GM21529 (cell line): ENCODE measurements at regions not wholly inside any gene's neighbourhood (a gene's known extent, or its start where the extent isn't known, plus 50 kb on each side); places are given as distances from the start of the nearest gene placed in this dataset.
"Not testable (repeated sequence)": the region's sequence is repeated elsewhere in the genome, so short reads cannot be mapped to it uniquely, and the experiment has no call there.

Experiments
- ATAC-seq: cut with Tn5 transposase; IDR thresholded peaks from one replicate; pipeline ENCODE4 v1.9.1; 2021; ENCODE audit not compliant: unreplicated experiment

GRCh38 chr5:138649316-138649720 is 74.1 kb upstream of the HSPA9 start:
- ATAC-seq, result peak; percentile 47

GRCh38 chr5:138648841-138649240 is 73.6 kb upstream of the HSPA9 start:
- ATAC-seq, result no peak

- no peak for ATAC-seq
Measured at GRCh38 chr5:138647794-138648410, 72.7 kb upstream of the HSPA9 start.

- ATAC-seq, result no peak
Measured at GRCh38 chr5:138647261-138647788, 72.1 kb upstream of the HSPA9 start.

GRCh38 chr5:138646671-138647070 is 71.5 kb upstream of the HSPA9 start:
- ATAC-seq, result no peak

GRCh38 chr5:138645778-138646575 is 70.8 kb upstream of the HSPA9 start:
- ATAC-seq, result no peak

GRCh38 chr5:138643040-138643791 is 68.0 kb upstream of the HSPA9 start:
- no peak for ATAC-seq

- no peak for ATAC-seq
Measured at GRCh38 chr5:138641547-138642298, 66.5 kb upstream of the HSPA9 start.

GRCh38 chr5:138640646-138641254 is 65.5 kb upstream of the HSPA9 start:
- ATAC-seq, result no peak

- no peak for ATAC-seq
Measured at GRCh38 chr5:138640138-138640537, 64.9 kb upstream of the HSPA9 start.

GRCh38 chr5:138639326-138639725 is 64.1 kb upstream of the HSPA9 start:
- no peak for ATAC-seq

GRCh38 chr5:138637256-138637655 is 62.1 kb upstream of the HSPA9 start:
- ATAC-seq, result no peak

- ATAC-seq, result no peak
Measured at GRCh38 chr5:138636398-138636944, 61.3 kb upstream of the HSPA9 start.

GRCh38 chr5:138635708-138636107 is 60.5 kb upstream of the HSPA9 start:
- ATAC-seq, result no peak

GRCh38 chr5:138635265-138635664 is 60.1 kb upstream of the HSPA9 start:
- ATAC-seq, result no peak

GRCh38 chr5:138634804-138635203 is 59.6 kb upstream of the HSPA9 start:
- ATAC-seq, result not testable (repeated sequence)

- ATAC-seq, result no peak
Measured at GRCh38 chr5:138632900-138633489, 57.8 kb upstream of the HSPA9 start.

- ATAC-seq, result no peak
Measured at GRCh38 chr5:138631096-138631928, 56.1 kb upstream of the HSPA9 start.

GRCh38 chr5:138629392-138629791 is 54.2 kb upstream of the HSPA9 start:
- ATAC-seq, result no peak
